Stimulated activated CD8-positive, alpha-beta memory T cell treated with anti-CD3 and anti-CD28 coated beads, Interleukin-12 subunit alpha, Interleukin-12 subunit beta, amount 100 ng/mL, for 24 hours (primary cell): ENCODE measurements at regions not wholly inside any gene's neighbourhood (a gene's known extent, or its start where the extent isn't known, plus 50 kb on each side); places are given as distances from the start of the nearest gene placed in this dataset.

Experiments used
- DNase-seq: peaks from one replicate; pipeline ENCODE4 v3.0.0-alpha.2; 2020; ENCODE audit errors: extremely low read depth

DNA sequence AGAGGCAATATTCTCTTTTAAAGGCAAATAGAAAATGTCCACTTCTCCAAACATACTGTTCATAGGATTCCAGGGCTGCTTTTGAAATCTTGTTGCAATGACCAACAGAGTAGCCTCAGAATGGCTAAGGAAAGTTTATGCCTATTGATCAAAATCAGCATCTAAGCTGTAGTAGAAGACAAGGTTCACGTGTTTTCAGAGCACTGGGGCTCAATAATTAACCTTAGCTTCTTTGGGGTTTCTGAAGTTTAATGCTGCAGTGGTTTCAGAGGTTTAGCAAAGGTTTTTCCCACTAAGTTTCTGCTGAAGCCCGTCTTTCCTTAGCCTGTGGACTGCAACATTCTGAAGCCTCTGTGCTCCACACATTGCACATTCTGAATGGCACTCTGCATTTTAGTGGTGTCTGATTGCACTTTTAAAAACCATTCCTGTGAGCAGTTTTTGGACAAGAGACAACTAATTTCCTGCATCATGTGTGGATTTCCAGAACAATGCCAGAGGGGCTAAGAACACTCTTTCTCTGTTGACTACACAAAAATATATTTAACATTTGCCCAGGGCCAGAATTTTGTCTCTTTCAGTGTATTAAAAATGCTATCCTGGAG lies 342.5 kb downstream of the PTEN start:
- DNase-seq = no peak

DNA sequence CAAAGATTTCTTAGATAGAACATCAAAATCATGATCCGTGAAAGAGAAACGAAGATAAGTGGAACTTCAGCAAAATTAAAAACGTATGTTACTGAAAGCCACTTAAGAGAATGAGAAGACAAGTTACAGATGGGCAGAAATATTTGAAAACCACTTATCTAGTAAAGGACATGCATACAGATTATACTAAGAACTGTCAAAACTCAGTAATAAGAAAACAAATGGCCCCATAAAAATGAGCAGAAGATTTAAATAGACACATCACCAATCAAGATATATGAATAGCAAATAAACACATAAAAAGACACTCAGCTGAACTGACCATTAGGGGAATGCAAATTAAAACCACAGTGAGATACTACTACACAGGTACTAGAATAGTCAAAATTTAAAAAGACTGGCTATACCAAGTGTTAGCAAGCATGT lies 343.7 kb downstream of the PTEN start:
- no peak for DNase-seq

DNA sequence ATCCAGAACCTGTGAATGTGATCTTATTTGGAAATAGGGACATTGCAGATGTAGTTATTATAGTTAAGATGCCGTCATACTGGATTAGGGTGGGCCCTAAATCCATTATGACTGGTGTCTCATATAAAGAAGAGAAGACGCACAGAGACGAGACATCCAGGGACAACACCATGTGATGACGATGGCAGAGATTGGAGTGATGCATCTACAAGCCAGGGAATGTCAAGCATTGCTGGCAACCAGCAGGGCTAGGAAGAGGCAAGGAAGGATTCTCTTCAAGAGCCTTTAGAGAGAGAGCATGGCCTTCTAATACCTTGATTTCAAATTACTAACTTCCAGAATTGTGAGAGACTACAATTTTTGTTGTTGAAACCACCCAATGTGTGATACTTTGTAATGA lies 345.8 kb downstream of the PTEN start:
- no peak for DNase-seq

DNA sequence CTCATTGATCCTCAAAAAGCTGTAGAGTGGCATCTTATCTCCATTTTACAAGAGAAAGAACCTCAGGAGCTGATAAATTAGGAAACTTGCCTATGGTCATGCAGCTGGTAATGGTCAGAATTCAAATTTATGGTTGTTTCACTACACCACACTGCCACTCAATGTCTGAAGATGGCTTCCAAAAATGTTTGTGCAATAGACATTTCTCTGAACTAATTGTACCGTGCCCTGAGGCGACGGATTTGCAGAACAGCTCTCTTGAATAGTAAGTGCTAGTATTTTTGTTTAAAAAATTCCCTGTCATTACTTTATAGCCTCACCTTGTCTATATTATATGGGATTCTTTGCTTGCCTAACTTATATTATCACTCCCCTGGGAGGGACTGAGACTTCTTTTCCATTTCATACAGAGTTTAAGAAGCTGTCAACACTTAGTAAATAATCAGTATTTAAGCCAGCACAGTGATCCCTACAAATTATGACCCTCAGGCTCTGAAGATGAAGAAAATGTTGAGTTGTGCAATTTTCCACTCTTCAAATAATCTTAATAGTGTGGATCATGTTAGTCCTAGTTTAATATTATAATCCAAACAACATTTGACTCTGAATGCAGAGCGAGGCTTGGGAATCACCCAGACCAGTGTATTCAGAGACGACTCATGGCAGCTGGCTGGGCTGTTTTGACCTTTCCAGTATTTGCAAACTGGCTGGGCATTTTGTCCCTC lies 346.6 kb downstream of the PTEN start:
- no peak for DNase-seq

DNA sequence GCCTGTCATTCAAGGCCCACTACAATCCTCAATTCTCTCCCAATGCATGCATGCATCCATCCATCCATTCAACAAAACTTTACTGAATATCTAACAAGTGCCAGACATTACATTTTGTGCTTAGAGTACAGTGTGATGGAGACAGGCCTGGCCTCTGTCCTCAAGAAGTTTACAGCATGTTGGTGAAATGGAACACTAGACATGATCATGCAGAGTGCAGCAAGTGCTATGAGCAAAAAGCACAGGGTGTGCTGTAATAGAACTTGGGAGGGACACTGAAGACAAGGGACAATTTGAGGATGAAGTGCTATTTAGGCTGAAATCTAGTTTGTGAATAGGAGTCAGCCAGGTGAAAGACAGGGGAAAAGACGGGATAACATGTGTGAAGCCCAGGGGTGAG lies 347.8 kb downstream of the PTEN start:
- no peak for DNase-seq

DNA sequence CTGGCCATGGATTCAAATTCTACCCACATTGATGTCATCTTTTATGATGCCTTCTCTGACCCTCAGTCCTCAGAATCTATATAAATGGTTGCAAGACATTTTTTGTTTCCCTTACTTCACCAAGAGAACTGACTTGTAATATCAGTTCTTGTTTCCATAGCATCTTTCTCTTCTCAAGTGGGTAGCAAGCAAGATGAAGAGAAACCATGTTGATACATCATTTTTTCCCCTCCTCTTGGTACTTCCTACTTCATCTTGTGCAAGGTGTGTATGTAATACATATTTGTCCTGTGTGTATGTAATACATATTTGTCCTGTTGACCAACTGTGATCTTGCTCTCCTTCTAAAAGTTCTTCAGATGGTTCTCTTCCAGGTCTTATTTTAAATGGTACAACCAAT lies 348.6 kb downstream of the PTEN start:
- DNase-seq = no peak

- no peak for DNase-seq
These were observed 349.7 kb downstream of the PTEN start for GRCh38 chr10:88213065-88213605.

GRCh38 chr10:88216976-88217375 lies 353.6 kb downstream of the PTEN start:
- DNase-seq = no peak

DNA sequence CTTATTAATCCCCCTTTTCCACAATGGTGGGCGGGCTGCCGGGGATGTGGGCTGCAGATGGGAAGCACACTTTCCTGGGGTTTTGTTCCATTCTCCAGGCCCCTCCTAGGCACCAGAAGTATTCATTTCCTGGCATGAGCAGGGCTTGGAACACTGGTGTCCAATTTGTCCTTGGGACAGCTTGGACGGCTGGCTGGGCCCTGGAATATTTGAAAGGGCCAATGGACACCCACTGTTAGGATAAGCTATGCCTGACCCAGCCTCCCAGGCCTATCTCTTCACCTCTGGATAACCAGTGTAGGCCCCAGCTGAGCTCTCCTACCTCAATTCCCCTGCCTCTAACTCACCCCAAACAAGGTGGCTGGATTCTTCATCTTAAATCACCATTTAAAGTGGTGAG lies 354.9 kb downstream of the PTEN start:
- DNase-seq = no peak

- DNase-seq = no peak
These were observed 356.3 kb downstream of the PTEN start for GRCh38 chr10:88219753-88220152.

DNA sequence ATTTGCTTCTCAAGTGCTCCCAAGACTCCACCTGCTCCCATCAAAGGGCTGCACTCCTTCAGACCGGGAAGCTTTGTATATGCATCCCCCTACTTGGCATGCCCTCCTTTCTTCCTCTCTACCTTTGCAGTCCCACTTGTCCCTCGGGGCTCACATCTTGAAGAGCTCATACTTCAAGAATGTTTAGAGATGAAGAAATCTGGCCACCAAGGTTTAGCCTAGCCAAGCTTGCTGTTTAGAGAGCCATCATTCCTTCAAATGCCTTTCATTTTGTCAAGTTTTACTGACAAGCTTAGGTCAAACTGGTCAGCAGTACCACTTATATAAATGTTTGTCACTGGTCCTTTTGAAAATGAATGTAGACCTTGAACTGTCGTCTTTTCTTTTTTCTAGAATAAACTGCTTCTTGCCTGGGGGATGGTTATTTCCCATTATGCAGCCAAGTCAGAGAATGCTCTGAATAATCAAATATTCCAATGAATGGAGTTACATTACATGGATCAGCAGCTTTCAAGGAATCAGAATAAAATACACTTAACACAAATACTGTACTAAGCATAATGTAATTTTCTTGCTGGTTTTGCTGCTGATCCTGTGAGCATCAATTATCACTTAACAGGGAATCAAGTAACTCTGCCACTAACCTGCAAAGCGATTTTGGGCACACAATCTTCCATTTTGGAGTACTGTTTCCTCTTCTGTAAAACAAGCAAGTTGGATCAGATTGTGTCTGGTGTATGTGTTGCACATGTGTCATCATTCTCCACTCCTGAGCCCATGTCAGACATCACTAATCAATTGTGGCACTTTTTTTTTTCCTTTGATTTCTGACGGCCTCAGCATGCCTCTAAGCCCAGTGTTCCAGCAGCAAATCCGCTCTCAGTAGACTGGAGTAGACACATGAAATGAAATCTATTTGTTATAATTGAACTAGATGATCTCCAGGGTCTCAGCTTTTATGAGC lies 357.9 kb downstream of the PTEN start:
- DNase-seq = no peak

DNA sequence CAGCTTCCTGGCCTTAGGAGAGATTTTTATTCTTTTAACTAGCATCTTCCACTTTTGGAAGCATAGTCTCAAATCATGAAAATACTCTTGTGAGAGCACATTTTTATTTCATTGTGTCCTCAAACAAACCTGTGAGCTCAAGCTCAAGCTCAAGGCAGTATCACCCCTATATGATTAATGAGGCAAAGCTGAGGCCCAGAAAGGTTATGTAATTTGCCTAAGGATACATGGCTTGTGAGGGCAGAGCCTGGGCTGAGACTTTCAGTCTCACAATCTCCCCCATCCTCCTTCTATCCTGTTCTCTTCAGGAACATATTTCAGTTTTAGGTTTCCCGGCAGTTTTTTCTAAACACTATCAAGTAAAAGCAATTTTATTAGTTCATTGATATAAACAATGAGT lies 359.5 kb downstream of the PTEN start:
- DNase-seq = no peak
